GM12878 (cell line): ENCODE measurements at regions not wholly inside any gene's neighbourhood (a gene's known extent, or its start where the extent isn't known, plus 50 kb on each side); places are given as distances from the start of the nearest gene placed in this dataset.

Experiments
- ATAC-seq: fragments of 200-7000 bp; cut with Tn5 transposase; 3 replicates; pipeline ENCODE4 v1.9.1; 2020; ENCODE audit warnings: mild to moderate bottlenecking, moderate library complexity
- BruUV-seq: library from RNA; stranded (reverse); fragments of 400-500 nt; replicated peaks from 2 replicates; lab custom pipeline; 2021; lab: Mats Ljungman, UMichigan
- CTCF ChIA-PET: fragments of 300-600 bp; sonication (Branson Sonifier 250); formaldehyde crosslinking; extraction: SDS; loops from one replicate; lab custom pipeline; 2021; ENCODE audit warnings: inconsistent platforms; lab: Yijun Ruan, JAX
- POLR2A ChIA-PET: fragments of 350-600 bp; formaldehyde crosslinking; extraction: SDS; loops from one replicate; lab custom pipeline; 2021; ENCODE audit warnings: inconsistent platforms; lab: Charles Lee
- RAD21 ChIA-PET: fragments of 300-600 bp; sonication (Branson Sonifier 250); formaldehyde crosslinking; loops from one replicate; lab custom pipeline; 2023; ENCODE audit warnings: antibody characterized with exemption; ENCODE audit not compliant: unreplicated experiment; lab: Charles Lee
- SMC1A ChIA-PET: fragments of 300-600 bp; sonication (Branson Sonifier 250); formaldehyde crosslinking; loops from one replicate; lab custom pipeline; 2023; ENCODE audit not compliant: unreplicated experiment, uncharacterized antibody; lab: Charles Lee
- DNase-seq: peaks from one replicate; pipeline ENCODE4 v3.0.0-alpha.2; 2011; ENCODE audit warnings: low read depth, low spot score
- FAIRE-seq: peaks from 3 replicates; lab custom pipeline; 2011; peaks lifted over from hg19 to GRCh38; lab: Jason Lieb, UNC
- H2AFZ ChIP-seq: 2 replicates; pipeline ENCODE4 v1.6.0; 2011; ENCODE audit warnings: low read depth, low read length, control low read depth; ENCODE audit not compliant: control insufficient read depth
- H3K27ac ChIP-seq: 2 replicates; pipeline ENCODE4 v1.5.1; 2011; ENCODE audit warnings: control low read depth; ENCODE audit not compliant: control insufficient read depth, insufficient read depth
- H3K27me3 ChIP-seq, 2 experiments: replicated peaks in 1 of 2; 2 replicates each; pipeline versions ENCODE4 v1.6.0 to v1.6.1; 2011; ENCODE audit warnings: low read length in 1 of 2; ENCODE audit not compliant: control insufficient read depth in 2 of 2, insufficient read depth in 2 of 2
- H3K36me3 ChIP-seq, 2 experiments: 2 replicates each; pipeline ENCODE4 v1.5.1; 2011; ENCODE audit warnings: low read length in 1 of 2; ENCODE audit not compliant: control insufficient read depth in 2 of 2, insufficient read depth in 2 of 2
- H3K4me1 ChIP-seq: 2 replicates; pipeline ENCODE4 v1.6.1; 2011; ENCODE audit warnings: mild to moderate bottlenecking, low read length, moderate library complexity, mixed read lengths; ENCODE audit not compliant: control insufficient read depth, insufficient read depth
- H3K4me2 ChIP-seq: 2 replicates; pipeline ENCODE4 v1.6.0; 2011; ENCODE audit warnings: control low read depth; ENCODE audit not compliant: control insufficient read depth, insufficient read depth
- H3K4me3 ChIP-seq: fragments of 200-600 bp; sonication (generic); 2 replicates; pipeline ENCODE4 v1.5.1; 2016
- H3K79me2 ChIP-seq: 2 replicates; pipeline ENCODE4 v1.6.0; 2011; ENCODE audit warnings: low read length; ENCODE audit not compliant: control insufficient read depth, insufficient read depth
- H3K9ac ChIP-seq: 2 replicates; pipeline ENCODE4 v1.8.0; 2011; ENCODE audit warnings: low read length, control low read depth, mixed read lengths; ENCODE audit not compliant: control insufficient read depth, insufficient read depth
- H3K9me3 ChIP-seq: replicated peaks from 3 replicates; pipeline ENCODE4 v1.5.1; 2011; ENCODE audit warnings: mild to moderate bottlenecking, low read length; ENCODE audit not compliant: control insufficient read depth, insufficient read depth
- H4K20me1 ChIP-seq: 2 replicates; pipeline ENCODE4 v1.6.0; 2011; ENCODE audit not compliant: control insufficient read depth, insufficient read depth
- ATF2 ChIP-seq: IDR thresholded peaks from 2 replicates; pipeline ENCODE4 v1.6.1; 2012; ENCODE audit warnings: low read length, inconsistent platforms
- BMI1 ChIP-seq: fragments of 450-650 bp; IDR thresholded peaks from 2 replicates; pipeline ENCODE4 v1.6.1; 2016; ENCODE audit warnings: mild to moderate bottlenecking, moderate library complexity, borderline replicate concordance
- BRCA1 ChIP-seq: IDR thresholded peaks from 2 replicates; pipeline ENCODE4 v1.6.1; 2011; ENCODE audit warnings: low read depth, low read length, improper control_type of control experiment
- E4F1 ChIP-seq: fragments of 450-650 bp; IDR thresholded peaks from 2 replicates; pipeline ENCODE4 v1.6.1; 2018; ENCODE audit warnings: borderline replicate concordance, mild to moderate bottlenecking; ENCODE audit not compliant: partially characterized antibody
- ETV6 ChIP-seq, 2 experiments: fragments of 450-650 bp in 1 of 2; IDR thresholded peaks in 1 of 2; conservative IDR thresholded peaks in 1 of 2; 2 replicates each; pipeline ENCODE4 v1.6.1; 2014; ENCODE audit warnings: antibody characterized with exemption in 1 of 2, borderline replicate concordance in 1 of 2, low read depth in 1 of 2, mild to moderate bottlenecking in 1 of 2, moderate library complexity in 1 of 2
- FOXM1 ChIP-seq: IDR thresholded peaks from 2 replicates; pipeline ENCODE4 v1.6.1; 2012; ENCODE audit warnings: low read depth, mild to moderate bottlenecking, inconsistent platforms, low read length, moderate library complexity
- IRF5 ChIP-seq: fragments of 450-650 bp; IDR thresholded peaks from 2 replicates; pipeline ENCODE4 v1.6.1; 2017; ENCODE audit warnings: borderline replicate concordance
- MXI1 ChIP-seq: fragments of 150-350 bp; IDR thresholded peaks from 2 replicates; pipeline ENCODE4 v1.6.1; 2011; ENCODE audit warnings: low read depth, mild to moderate bottlenecking, inconsistent platforms, low read length, improper control_type of control experiment
- NFXL1 ChIP-seq: fragments of 450-650 bp; IDR thresholded peaks from 2 replicates; pipeline ENCODE4 v1.6.1; 2017; ENCODE audit warnings: antibody characterized with exemption, mild to moderate bottlenecking, borderline replicate concordance
- NFYA ChIP-seq: IDR thresholded peaks from 2 replicates; pipeline ENCODE4 v1.6.1; 2011; ENCODE audit warnings: low read depth, mild to moderate bottlenecking, low read length, improper control_type of control experiment, borderline replicate concordance
- POU2F2 ChIP-seq: IDR thresholded peaks from 3 replicates; pipeline ENCODE4 v1.6.1; 2011; ENCODE audit warnings: low read depth, mild to moderate bottlenecking, low read length, borderline replicate concordance
- RELB ChIP-seq: fragments of 450-650 bp; IDR thresholded peaks from 2 replicates; pipeline ENCODE4 v1.6.1; 2017; ENCODE audit warnings: low read depth, mild to moderate bottlenecking, moderate library complexity
- SMAD1 ChIP-seq: fragments of 450-650 bp; IDR thresholded peaks from 2 replicates; pipeline ENCODE4 v1.6.1; 2018; ENCODE audit warnings: mild to moderate bottlenecking, low read depth; ENCODE audit not compliant: partially characterized antibody
- SMAD5 ChIP-seq: IDR thresholded peaks from 2 replicates; pipeline ENCODE4 v1.6.1; 2016; ENCODE audit warnings: antibody characterized with exemption, low read depth
- SMARCA5 ChIP-seq: fragments of 450-650 bp; IDR thresholded peaks from 2 replicates; pipeline ENCODE4 v1.6.1; 2017; ENCODE audit warnings: mild to moderate bottlenecking
- USF1 ChIP-seq: IDR thresholded peaks from 2 replicates; pipeline ENCODE4 v1.6.1; 2011; ENCODE audit warnings: borderline replicate concordance, low read depth, mild to moderate bottlenecking, moderate library complexity, mixed read lengths, low read length; ENCODE audit not compliant: insufficient read depth; ENCODE audit errors: extremely low read length
- WGBS: methylation state at CpG from one replicate; pipeline ENCODE4 v1.1.6; 2016; ENCODE audit warnings: low lambda C conversion rate; ENCODE audit not compliant: insufficient replicate concordance, insufficient coverage; ENCODE audit errors: missing lambda C conversion rate; 5-methylcytosine and 5-hydroxymethylcytosine counted together
- in situ Hi-C: fragments of 300-500 bp; cut with MboI; formaldehyde crosslinking; loops from 9 replicates; pipeline ENCODE4 v1.14.3; 2018; ENCODE audit warnings: mixed read lengths
- intact Hi-C: fragments of 100-400 bp; cut with micrococcal nuclease; formaldehyde crosslinking; loops from one replicate; pipeline ENCODE4 v1.14.2; 2022; ENCODE audit not compliant: unreplicated experiment

- DNase-seq (no peak), FAIRE-seq (no peak), ATAC-seq (no peak)
- BruUV-seq, result no TSS peak
- H3K27ac ChIP-seq, result no peak overlapping the region
- TF ChIP-seq RELB, result no peak
- TF ChIP-seq BMI1, result no peak
- TF ChIP-seq ATF2, result no peak
- TF ChIP-seq BRCA1, result no peak
- TF ChIP-seq MXI1, result no peak
- no peak for TF ChIP-seq SMAD1
- no peak for TF ChIP-seq SMAD5
- no peak for TF ChIP-seq IRF5
- no peak for TF ChIP-seq NFYA
- no peak for TF ChIP-seq USF1
- no peak for TF ChIP-seq NFXL1
- TF ChIP-seq E4F1, result no peak
- no peak for TF ChIP-seq ETV6 (conservative IDR thresholded peaks at IDR 0.05 in 1 of 2, IDR thresholded peaks at IDR 0.05 in 1 of 2; ENCODE audit: borderline replicate concordance in 1 of 2, low read depth in 1 of 2)
- TF ChIP-seq FOXM1, result no peak
- no peak for TF ChIP-seq POU2F2
- no peak for TF ChIP-seq SMARCA5
- no peaks in the 10 kb centered on the region for H4K20me1 ChIP-seq
- ChIA-PET POLR2A (no interaction called here), SMC1A (no interaction called here), CTCF (interaction anchor here (0.6 kb wide), 1 partner anchor 792 kb away, joined by 3 read pairs; no protein-coding TSS in a partner anchor), RAD21 (no interaction called here)
- H3K4me1 ChIP-seq, result no peaks in the 10 kb centered on the region
- H3K4me3 ChIP-seq, result no peak overlapping the region
- no peaks in the 10 kb centered on the region for H3K36me3 ChIP-seq
- H3K79me2 ChIP-seq, result no peaks in the 10 kb centered on the region
- H3K9ac ChIP-seq, result no peak overlapping the region
- no peaks in the 10 kb centered on the region for H3K9me3 ChIP-seq
- WGBS, result 40% methylated on average over 2 of the region's 2 CpGs
- no peak overlapping the region for H3K4me2 ChIP-seq
- intact Hi-C loops (no loop called here), in situ Hi-C loops (no loop called here)
- no peaks in the 10 kb centered on the region for H3K27me3 ChIP-seq
- H2AFZ ChIP-seq, result no peak overlapping the region
These were observed 471.8 kb downstream of the KIF4B start for GRCh38 chr5:155485386-155485785.
